ENCODE measurements at regions not wholly inside any gene's neighbourhood (a gene's known extent, or its start where the extent isn't known, plus 50 kb on each side); places are given as distances from the start of the nearest gene placed in this dataset.

DNA sequence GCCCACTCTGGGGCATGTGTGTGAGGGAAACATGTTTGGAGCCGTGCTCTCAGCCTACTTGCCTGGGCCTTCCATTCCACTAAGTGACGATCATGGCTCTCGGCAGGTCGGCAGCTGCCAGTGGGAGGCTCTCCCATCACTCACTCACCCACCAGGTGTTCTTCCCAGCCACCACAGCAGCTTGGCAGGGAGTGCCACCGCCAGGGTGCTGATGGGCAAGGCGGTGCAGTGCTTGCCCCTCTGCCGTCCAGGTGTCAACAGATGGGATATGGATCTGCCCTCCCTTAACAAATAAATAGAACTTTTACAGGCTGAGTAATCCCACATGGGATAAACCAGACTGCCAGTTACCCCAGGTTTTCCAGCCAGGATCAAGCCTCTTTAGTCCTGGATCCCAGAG is 205.5 kb upstream of the TMEM45B start:
- ChIA-PET POLR2A (no interaction called here), CTCF (no interaction called here)
- TF ChIP-seq, protein P1, sequence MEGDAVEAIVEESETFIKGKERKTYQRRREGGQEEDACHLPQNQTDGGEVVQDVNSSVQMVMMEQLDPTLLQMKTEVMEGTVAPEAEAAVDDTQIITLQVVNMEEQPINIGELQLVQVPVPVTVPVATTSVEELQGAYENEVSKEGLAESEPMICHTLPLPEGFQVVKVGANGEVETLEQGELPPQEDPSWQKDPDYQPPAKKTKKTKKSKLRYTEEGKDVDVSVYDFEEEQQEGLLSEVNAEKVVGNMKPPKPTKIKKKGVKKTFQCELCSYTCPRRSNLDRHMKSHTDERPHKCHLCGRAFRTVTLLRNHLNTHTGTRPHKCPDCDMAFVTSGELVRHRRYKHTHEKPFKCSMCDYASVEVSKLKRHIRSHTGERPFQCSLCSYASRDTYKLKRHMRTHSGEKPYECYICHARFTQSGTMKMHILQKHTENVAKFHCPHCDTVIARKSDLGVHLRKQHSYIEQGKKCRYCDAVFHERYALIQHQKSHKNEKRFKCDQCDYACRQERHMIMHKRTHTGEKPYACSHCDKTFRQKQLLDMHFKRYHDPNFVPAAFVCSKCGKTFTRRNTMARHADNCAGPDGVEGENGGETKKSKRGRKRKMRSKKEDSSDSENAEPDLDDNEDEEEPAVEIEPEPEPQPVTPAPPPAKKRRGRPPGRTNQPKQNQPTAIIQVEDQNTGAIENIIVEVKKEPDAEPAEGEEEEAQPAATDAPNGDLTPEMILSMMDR (IDR thresholded peaks at IDR 0.05; ENCODE audit: control extremely low read depth, extremely low read depth, low read depth, missing control alignments): no peak
- DNase-seq (ENCODE audit: extremely low spot score): no peak

DNA sequence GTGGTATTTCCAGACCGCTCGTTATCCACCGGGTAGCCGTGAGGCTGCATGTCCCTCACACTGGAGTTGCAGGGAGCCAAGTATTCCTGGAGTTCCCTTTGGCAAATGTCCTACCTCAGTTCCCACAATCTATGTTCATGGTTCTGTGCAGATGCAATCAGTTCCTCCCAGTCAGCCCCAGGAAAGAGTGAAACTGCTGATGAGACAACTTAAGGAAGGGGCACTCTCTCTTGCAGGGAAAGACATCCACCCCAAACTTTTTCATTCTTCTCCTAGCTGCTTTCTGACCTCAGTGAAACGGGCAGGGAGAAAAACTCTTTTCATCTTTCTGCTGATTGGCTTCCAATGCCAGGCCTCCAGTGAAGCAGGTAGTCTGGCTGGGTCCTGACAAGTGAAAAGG is 205.1 kb upstream of the TMEM45B start:
- CTCF ChIA-PET: no interaction called here
- POLR2A ChIA-PET: no interaction called here

DNA sequence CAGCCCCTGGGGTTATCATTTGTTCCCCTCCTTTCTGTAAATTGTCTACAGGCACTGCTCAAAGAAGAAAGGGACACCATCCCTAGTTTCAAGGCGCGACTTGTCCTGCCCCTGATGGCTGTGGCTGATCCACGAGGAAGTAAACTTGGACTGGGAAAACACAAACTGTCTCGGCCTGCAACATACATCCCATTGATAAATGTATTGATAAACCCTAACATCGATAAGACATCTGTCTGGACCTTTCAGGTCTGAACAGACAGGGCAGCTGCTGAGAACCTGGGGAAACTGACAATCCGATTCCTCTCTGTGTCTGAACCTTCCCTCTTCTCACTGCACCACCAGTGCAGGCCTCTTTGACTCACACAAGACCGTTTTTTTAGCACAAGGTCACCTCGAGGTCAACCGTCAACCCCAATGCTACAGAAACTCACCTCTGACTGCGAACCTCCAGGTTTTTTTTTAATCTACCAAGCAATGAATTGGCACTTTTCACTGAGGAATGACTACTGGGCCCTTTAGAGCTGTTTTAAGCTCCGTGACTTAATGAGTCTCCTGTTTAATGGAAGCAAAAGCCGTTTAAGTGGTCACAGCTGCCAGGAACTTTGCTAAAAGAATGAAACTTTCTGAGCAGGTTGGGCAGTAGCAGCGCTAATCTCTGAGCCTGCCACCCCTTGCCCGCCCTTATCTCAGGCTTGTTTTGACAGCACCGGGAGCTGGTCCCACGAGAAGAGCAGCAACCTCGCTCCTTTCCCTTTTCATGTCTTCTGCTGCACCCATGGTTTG is 203.8 kb upstream of the TMEM45B start:
- no peak for DNase-seq (ENCODE audit: extremely low spot score)
- ChIA-PET POLR2A (no interaction called here), CTCF (no interaction called here)
- TF ChIP-seq, protein P1 (IDR thresholded peaks at IDR 0.05; ENCODE audit: control extremely low read depth, extremely low read depth, low read depth, missing control alignments): no peak

More for the DNA sequence above, 205.1 kb upstream of the TMEM45B start:
- TF ChIP-seq, protein P1 (IDR thresholded peaks at IDR 0.05; ENCODE audit: control extremely low read depth, extremely low read depth, low read depth, missing control alignments): no peak
- no peak for DNase-seq (ENCODE audit: extremely low spot score)

DNA sequence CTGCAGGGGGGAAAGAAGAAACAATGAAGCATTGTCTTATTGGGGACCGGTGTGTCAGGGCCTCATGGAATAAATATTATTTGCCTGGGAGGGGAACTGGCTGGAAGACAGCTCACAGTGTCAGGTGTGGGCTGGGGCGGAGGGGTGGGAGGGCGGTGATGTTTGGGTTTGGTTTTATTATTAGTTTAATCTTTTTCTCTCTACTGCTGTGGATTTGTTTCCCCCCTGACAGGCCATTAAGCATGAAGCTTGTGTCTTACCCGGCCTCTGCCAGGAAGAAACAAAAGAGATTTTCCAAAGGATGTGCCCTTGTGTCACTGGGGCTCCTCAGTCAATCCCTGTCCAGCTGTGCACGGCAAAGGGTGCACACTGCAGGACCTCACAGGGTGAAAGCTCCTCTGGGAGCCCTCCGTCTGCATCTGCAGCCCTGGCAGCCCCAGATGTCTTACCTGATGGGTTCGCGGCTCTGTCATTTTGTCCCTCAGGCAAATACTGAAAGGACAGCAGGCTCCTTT is 203.1 kb upstream of the TMEM45B start:
- no peak for DNase-seq (ENCODE audit: extremely low spot score)
- TF ChIP-seq, protein P1 (IDR thresholded peaks at IDR 0.05; ENCODE audit: control extremely low read depth, extremely low read depth, low read depth, missing control alignments): no peak
- POLR2A ChIA-PET: no interaction called here
- CTCF ChIA-PET: no interaction called here

DNA sequence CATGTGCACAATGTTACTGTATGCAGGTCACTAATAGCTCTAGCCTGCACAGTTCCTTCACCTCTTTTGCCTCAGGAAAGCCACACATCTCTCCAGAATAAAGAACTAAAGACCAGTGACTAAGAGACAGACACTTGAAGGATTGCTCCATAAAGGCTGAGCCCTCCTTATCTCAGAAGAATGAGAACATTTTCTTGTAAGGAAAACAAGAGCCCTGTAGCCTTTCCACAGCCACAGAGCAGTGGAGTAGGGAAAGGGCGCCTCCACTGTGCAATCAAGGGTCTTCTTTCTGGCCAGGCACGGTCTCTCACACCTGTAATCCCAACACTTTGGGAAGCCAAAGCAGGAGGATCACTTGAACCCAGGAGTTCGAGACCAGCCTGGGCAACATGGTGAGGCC is 202.6 kb upstream of the TMEM45B start:
- ChIA-PET CTCF (no interaction called here), POLR2A (no interaction called here)
- TF ChIP-seq, protein P1 (IDR thresholded peaks at IDR 0.05; ENCODE audit: control extremely low read depth, extremely low read depth, low read depth, missing control alignments): no peak
- DNase-seq (ENCODE audit: extremely low spot score): no peak

DNA sequence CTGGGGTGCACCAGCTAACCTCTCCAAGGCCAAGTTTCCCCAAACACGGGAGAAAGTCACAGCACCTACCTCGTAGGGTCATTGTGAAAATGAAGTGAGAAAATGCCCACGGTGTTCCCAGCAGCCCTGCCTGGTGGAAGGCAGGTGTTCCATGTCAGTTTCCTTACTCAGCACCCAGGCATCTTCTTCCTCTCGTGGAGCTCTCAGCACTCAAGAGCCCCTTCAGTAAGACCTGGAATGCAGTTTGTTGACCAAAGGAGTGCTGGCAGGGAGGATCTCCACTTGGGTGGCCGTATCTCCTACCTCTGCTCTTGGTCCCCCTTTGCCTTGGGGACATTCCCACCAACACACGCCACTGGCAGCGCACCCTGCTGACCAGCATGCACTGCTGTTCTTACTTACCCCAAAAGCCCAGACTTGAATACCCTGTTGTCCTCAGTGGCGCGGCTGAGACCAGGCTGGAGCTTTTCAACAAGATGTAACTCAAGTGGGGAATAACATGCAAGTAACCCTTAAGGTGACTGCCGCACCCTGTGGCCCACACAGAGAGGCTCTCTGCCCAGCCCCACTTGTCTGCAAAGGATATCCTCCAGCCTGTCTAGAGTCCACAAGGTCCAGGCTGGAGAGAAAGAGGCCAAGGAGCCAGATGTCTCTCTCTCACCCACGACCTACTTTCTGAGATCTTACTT is 201.2 kb upstream of the TMEM45B start:
- no peak for DNase-seq (ENCODE audit: extremely low spot score)
- POLR2A ChIA-PET: no interaction called here
- CTCF ChIA-PET: no interaction called here
- TF ChIP-seq, protein P1 (IDR thresholded peaks at IDR 0.05; ENCODE audit: control extremely low read depth, extremely low read depth, low read depth, missing control alignments): no peak
